H9 (cell line): ENCODE measurements at regions not wholly inside any gene's neighbourhood (a gene's known extent, or its start where the extent isn't known, plus 50 kb on each side); places are given as distances from the start of the nearest gene placed in this dataset.

Experiments used
- DNase-seq: peaks from one replicate; pipeline ENCODE4 v3.0.0-alpha.2; 2017
- H2AFZ ChIP-seq: one replicate; pipeline ENCODE4 v1.6.1; 2013; ENCODE audit warnings: mild to moderate bottlenecking, low read length, control low read depth, moderate library complexity
- H2AK5ac ChIP-seq: 2 replicates; pipeline ENCODE4 v1.6.1; 2013; ENCODE audit warnings: low read length, control low read depth, mixed read lengths; ENCODE audit not compliant: insufficient read length
- H2BK120ac ChIP-seq: one replicate; pipeline ENCODE4 v1.6.1; 2013; ENCODE audit warnings: low read depth, mild to moderate bottlenecking, low read length, control low read depth, inconsistent platforms; ENCODE audit not compliant: poor library complexity, severe bottlenecking
- H2BK12ac ChIP-seq: 2 replicates; pipeline ENCODE4 v1.6.1; 2013; ENCODE audit warnings: low read length, control low read depth, mixed read lengths, low read depth; ENCODE audit not compliant: insufficient read length
- H2BK15ac ChIP-seq: 2 replicates; pipeline ENCODE4 v1.6.1; 2013; ENCODE audit warnings: low read depth, low read length, control low read depth
- H2BK20ac ChIP-seq: one replicate; pipeline ENCODE4 v1.6.1; 2013; ENCODE audit warnings: low read depth, mild to moderate bottlenecking, low read length, control low read depth, inconsistent platforms; ENCODE audit not compliant: poor library complexity, severe bottlenecking
- H2BK5ac ChIP-seq: 2 replicates; pipeline ENCODE4 v1.6.1; 2013; ENCODE audit warnings: low read length, control low read depth, mixed read lengths; ENCODE audit not compliant: insufficient read length
- H3K14ac ChIP-seq: 2 replicates; pipeline ENCODE4 v1.6.1; 2013; ENCODE audit warnings: low read length, control low read depth; ENCODE audit not compliant: insufficient read depth
- H3K18ac ChIP-seq: 2 replicates; pipeline ENCODE4 v1.6.1; 2013; ENCODE audit warnings: low read depth, mild to moderate bottlenecking, mixed read lengths, low read length, control low read depth; ENCODE audit not compliant: insufficient read length
- H3K23ac ChIP-seq: 2 replicates; pipeline ENCODE4 v1.6.1; 2013; ENCODE audit warnings: low read length, control low read depth, mixed read lengths, low read depth; ENCODE audit not compliant: insufficient read length
- H3K23me2 ChIP-seq: 2 replicates; pipeline ENCODE4 v1.6.1; 2013; ENCODE audit warnings: low read depth, mild to moderate bottlenecking, mixed read lengths, low read length, control low read depth; ENCODE audit not compliant: insufficient read length, poor library complexity, severe bottlenecking
- H3K27ac ChIP-seq: 2 replicates; pipeline ENCODE4 v1.5.1; 2013; ENCODE audit warnings: low read length, control low read depth, mixed read lengths, low read depth; ENCODE audit not compliant: insufficient read length
- H3K27me3 ChIP-seq: 2 replicates; pipeline ENCODE4 v1.6.1; 2013; ENCODE audit warnings: low read length, control low read depth, inconsistent platforms; ENCODE audit not compliant: insufficient read depth
- H3K4ac ChIP-seq: 2 replicates; pipeline ENCODE4 v1.6.1; 2013; ENCODE audit warnings: low read depth, mild to moderate bottlenecking, control low read depth, inconsistent platforms, low read length, moderate library complexity
- H3K4me1 ChIP-seq: 2 replicates; pipeline ENCODE4 v1.6.1; 2013; ENCODE audit warnings: low read length, control low read depth, inconsistent platforms; ENCODE audit not compliant: insufficient read depth
- H3K4me2 ChIP-seq: 2 replicates; pipeline ENCODE4 v1.6.1; 2013; ENCODE audit warnings: low read length, control low read depth, mixed read lengths; ENCODE audit not compliant: insufficient read length, insufficient read depth
- H3K56ac ChIP-seq: 2 replicates; pipeline ENCODE4 v1.6.1; 2013; ENCODE audit warnings: low read depth, mild to moderate bottlenecking, mixed read lengths, low read length, control low read depth; ENCODE audit not compliant: insufficient read length
- H3K79me1 ChIP-seq: 2 replicates; pipeline ENCODE4 v1.6.1; 2013; ENCODE audit warnings: low read depth, mild to moderate bottlenecking, moderate library complexity, low read length, control low read depth, inconsistent platforms; ENCODE audit not compliant: insufficient read depth, poor library complexity, severe bottlenecking
- H3K79me2 ChIP-seq: 2 replicates; pipeline ENCODE4 v1.6.1; 2013; ENCODE audit warnings: low read length, control low read depth, inconsistent platforms; ENCODE audit not compliant: insufficient read depth
- H3K9ac ChIP-seq: 2 replicates; pipeline ENCODE4 v1.6.1; 2013; ENCODE audit warnings: low read length, control low read depth, mixed read lengths; ENCODE audit not compliant: insufficient read length; ENCODE audit errors: extremely low read depth
- H3K9me3 ChIP-seq: one replicate; pipeline ENCODE4 v1.6.1; 2013; ENCODE audit warnings: low read depth, low read length, inconsistent platforms; ENCODE audit not compliant: control insufficient read depth
- H3T11ph ChIP-seq: one replicate; pipeline ENCODE4 v1.6.1; 2013; ENCODE audit warnings: mild to moderate bottlenecking, low read length, control low read depth, inconsistent platforms
- H4K20me1 ChIP-seq: one replicate; pipeline ENCODE4 v1.6.1; 2013; ENCODE audit not compliant: control insufficient read depth, insufficient read length, insufficient read depth
- H4K5ac ChIP-seq: 2 replicates; pipeline ENCODE4 v1.6.1; 2013; ENCODE audit warnings: low read depth, mild to moderate bottlenecking, mixed read lengths, low read length, control low read depth; ENCODE audit not compliant: insufficient read length
- H4K8ac ChIP-seq: replicated peaks from 2 replicates; pipeline ENCODE4 v1.6.1; 2013; ENCODE audit warnings: low read length, control low read depth, mixed read lengths, low read depth; ENCODE audit not compliant: insufficient read length
- H4K91ac ChIP-seq: 2 replicates; pipeline ENCODE4 v1.6.1; 2013; ENCODE audit warnings: low read depth, mild to moderate bottlenecking, moderate library complexity, mixed read lengths, low read length, control low read depth; ENCODE audit not compliant: insufficient read length
- H3K27ac Mint-ChIP-seq, 3 experiments: 2 replicates in 2 of 3; 3 replicates in 1 of 3; pipeline ENCODE4 v1.8.0; 2020 to 2021; ENCODE audit warnings: mixed read lengths in 3 of 3, mild to moderate bottlenecking in 1 of 3, moderate library complexity in 1 of 3
- H3K27me3 Mint-ChIP-seq: 2 replicates; pipeline ENCODE4 v1.8.0; 2021; ENCODE audit warnings: low read depth, mild to moderate bottlenecking, moderate library complexity, mixed read lengths
- H3K36me3 Mint-ChIP-seq, 3 experiments: 2 replicates in 2 of 3; 3 replicates in 1 of 3; pipeline ENCODE4 v1.8.0; 2020 to 2021; ENCODE audit warnings: low read depth in 3 of 3, mixed read lengths in 3 of 3; ENCODE audit not compliant: insufficient read depth in 1 of 3
- H3K4me1 Mint-ChIP-seq, 2 experiments: 2 replicates each; pipeline ENCODE4 v1.8.0; 2020; ENCODE audit warnings: mixed read lengths in 2 of 2
- H3K4me3 Mint-ChIP-seq, 2 experiments: 2 replicates in 1 of 2; 3 replicates in 1 of 2; pipeline ENCODE4 v1.8.0; 2020 to 2021; ENCODE audit warnings: mild to moderate bottlenecking in 2 of 2, mixed read lengths in 2 of 2, moderate library complexity in 1 of 2
- H3K9me3 Mint-ChIP-seq, 2 experiments: 2 replicates in 1 of 2; 3 replicates in 1 of 2; pipeline ENCODE4 v1.8.0; 2020; ENCODE audit warnings: mild to moderate bottlenecking in 2 of 2, mixed read lengths in 2 of 2, moderate library complexity in 1 of 2
- CTCF ChIP-seq: fragments of 200-600 bp; sonication (generic); conservative IDR thresholded peaks from 3 replicates; pipeline ENCODE4 v1.8.0; 2021; ENCODE audit warnings: antibody characterized with exemption, mild to moderate bottlenecking
- WGBS: extraction: QIAGEN DNeasy Blood & Tissue Kit; methylation state at CpG from one replicate; pipeline ENCODE4 v1.1.7; 2013; ENCODE audit warnings: missing lambda C conversion rate, low lambda C conversion rate, mixed read lengths; ENCODE audit not compliant: insufficient read length; ENCODE audit errors: extremely low coverage; 5-methylcytosine and 5-hydroxymethylcytosine counted together

- no peak overlapping the region for H3K18ac ChIP-seq
- no CpG with 5 or more reads among the region's 2 CpGs for WGBS
- H4K91ac ChIP-seq: no peak overlapping the region
- no peaks in the 10 kb centered on the region for H4K20me1 ChIP-seq
- no peaks in the 10 kb centered on the region; a peak in 2 of 4 replicates for H3K4me1 Mint-ChIP-seq
- H3K27me3 ChIP-seq: no peaks in the 10 kb centered on the region
- H3K79me2 ChIP-seq: no peaks in the 10 kb centered on the region
- peaks cover 2 to 10% (median 4%) of the 10 kb centered on the region in 3 experiments; a peak in 5 of 7 replicates for H3K36me3 Mint-ChIP-seq
- no peak overlapping the region for H3K14ac ChIP-seq
- no peaks in the 10 kb centered on the region for H3K9me3 ChIP-seq
- H3K27ac ChIP-seq: no peak overlapping the region
- H2BK120ac ChIP-seq: no peak overlapping the region
- no peak overlapping the region for H3K56ac ChIP-seq
- no peak overlapping the region for H3K4me3 Mint-ChIP-seq
- TF ChIP-seq CTCF: no peak
- H2BK12ac ChIP-seq: no peak overlapping the region
- H2BK20ac ChIP-seq: no peak overlapping the region
- H3K79me1 ChIP-seq: no peaks in the 10 kb centered on the region
- no peak overlapping the region for H3K9ac ChIP-seq
- no peak overlapping the region for H2AFZ ChIP-seq
- H3K9me3 Mint-ChIP-seq: peaks cover 13 to 20% of the 10 kb centered on the region in 2 experiments
- DNase-seq: peak; percentile 2
- H3K27me3 Mint-ChIP-seq: peaks cover 8% of the 10 kb centered on the region
- no peak overlapping the region for H3T11ph ChIP-seq
- no peaks in the 10 kb centered on the region for H3K23me2 ChIP-seq
- H3K23ac ChIP-seq: no peak overlapping the region
- H2BK15ac ChIP-seq: no peak overlapping the region
- no peak overlapping the region for H3K4ac ChIP-seq
- no peak overlapping the region for H2BK5ac ChIP-seq
- H4K8ac ChIP-seq: no peak overlapping the region
- H4K5ac ChIP-seq: no peak overlapping the region
- no peaks in the 10 kb centered on the region for H3K4me1 ChIP-seq
- H3K27ac Mint-ChIP-seq: no peak overlapping the region
- no peak overlapping the region for H3K4me2 ChIP-seq
- no peak overlapping the region for H2AK5ac ChIP-seq
Measured at GRCh38 chr16:87003414-87003755, 313.8 kb downstream of the C16orf95 start.
